RWPE1 (cell line): ENCODE measurements at regions not wholly inside any gene's neighbourhood (a gene's known extent, or its start where the extent isn't known, plus 50 kb on each side); places are given as distances from the start of the nearest gene placed in this dataset.

Experiments
- CTCF ChIA-PET: fragments of 350-600 bp; sonication (Branson Sonifier 250); formaldehyde crosslinking; extraction: SDS; loops from one replicate; lab custom pipeline; 2021; lab: Yijun Ruan, JAX
- POLR2A ChIA-PET: fragments of 400-600 bp; formaldehyde crosslinking; extraction: SDS; loops from one replicate; lab custom pipeline; 2020; ENCODE audit warnings: antibody characterized with exemption; ENCODE audit not compliant: low non-redundant PET; lab: Yijun Ruan, JAX
- DNase-seq: peaks from one replicate; pipeline ENCODE4 v3.0.0; 2012; ENCODE audit warnings: low spot score
- H3K27ac ChIP-seq: fragments of 450-650 bp; 2 replicates; pipeline ENCODE4 v1.5.1; 2017
- TF ChIP-seq, protein P1 (sequence below): fragments of 450-650 bp; conservative IDR thresholded peaks from 2 replicates; pipeline ENCODE4 v1.5.1; 2017; ENCODE audit warnings: low read depth, mild to moderate bottlenecking

DNA sequence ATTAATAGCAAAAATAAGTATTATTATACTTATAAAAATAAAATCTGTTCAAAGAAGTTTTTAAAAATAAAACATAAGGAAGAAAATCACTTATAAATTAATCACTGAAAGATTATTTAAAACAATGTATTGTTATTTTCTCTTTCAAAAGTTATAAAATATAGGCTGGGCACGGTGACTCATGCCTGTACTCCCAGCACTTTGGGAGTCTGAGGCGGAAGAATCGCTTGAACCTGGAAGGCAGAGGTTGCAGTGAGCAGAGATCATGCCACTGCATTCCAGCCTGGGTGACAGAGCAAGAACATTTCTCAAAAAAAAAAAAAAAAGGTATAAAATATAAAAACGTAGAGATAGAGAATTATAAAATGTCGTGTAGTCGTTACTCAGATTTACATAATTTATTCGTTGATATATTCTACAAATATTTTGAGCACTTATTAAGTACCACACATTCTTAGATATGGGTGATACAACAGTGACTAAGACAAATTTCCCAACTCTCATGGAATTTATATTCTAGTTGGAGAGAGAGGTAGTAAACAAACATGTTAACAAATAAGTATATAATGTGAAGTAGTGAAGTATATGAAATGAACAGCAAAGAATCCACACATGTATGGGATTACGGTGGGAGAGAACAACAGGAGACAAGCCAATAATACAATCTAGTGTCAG is 1030.0 kb downstream of the SORCS1 start:
- TF ChIP-seq, protein P1, sequence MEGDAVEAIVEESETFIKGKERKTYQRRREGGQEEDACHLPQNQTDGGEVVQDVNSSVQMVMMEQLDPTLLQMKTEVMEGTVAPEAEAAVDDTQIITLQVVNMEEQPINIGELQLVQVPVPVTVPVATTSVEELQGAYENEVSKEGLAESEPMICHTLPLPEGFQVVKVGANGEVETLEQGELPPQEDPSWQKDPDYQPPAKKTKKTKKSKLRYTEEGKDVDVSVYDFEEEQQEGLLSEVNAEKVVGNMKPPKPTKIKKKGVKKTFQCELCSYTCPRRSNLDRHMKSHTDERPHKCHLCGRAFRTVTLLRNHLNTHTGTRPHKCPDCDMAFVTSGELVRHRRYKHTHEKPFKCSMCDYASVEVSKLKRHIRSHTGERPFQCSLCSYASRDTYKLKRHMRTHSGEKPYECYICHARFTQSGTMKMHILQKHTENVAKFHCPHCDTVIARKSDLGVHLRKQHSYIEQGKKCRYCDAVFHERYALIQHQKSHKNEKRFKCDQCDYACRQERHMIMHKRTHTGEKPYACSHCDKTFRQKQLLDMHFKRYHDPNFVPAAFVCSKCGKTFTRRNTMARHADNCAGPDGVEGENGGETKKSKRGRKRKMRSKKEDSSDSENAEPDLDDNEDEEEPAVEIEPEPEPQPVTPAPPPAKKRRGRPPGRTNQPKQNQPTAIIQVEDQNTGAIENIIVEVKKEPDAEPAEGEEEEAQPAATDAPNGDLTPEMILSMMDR = no peak
- H3K27ac ChIP-seq = no peak overlapping the region
- no peak for DNase-seq
- ChIA-PET POLR2A (no interaction called here), CTCF (no interaction called here)

- ChIA-PET CTCF (no interaction called here), POLR2A (no interaction called here)
- no peak for DNase-seq
- no peak overlapping the region for H3K27ac ChIP-seq
- TF ChIP-seq, protein P1 = no peak
Observed at GRCh38 chr10:106133451-106133850, 1031.1 kb downstream of the SORCS1 start.

DNA sequence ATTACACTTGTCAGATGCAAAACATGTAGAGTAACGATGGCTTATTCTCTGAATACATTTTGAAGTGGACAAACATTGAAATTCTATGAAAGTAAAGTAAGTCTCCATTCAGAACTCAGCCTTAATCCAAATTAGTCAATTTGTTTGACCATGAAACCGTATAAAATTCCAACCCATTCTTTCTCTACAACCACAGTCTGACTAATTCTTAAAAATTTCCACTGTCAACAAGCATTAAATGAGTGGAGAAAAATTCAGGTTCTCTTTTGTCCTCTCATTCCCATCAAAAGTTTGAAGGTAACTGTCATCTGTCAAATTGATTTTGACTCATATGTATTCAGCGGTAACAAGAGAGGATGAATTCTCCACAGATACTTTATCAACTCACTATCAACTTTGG is 1031.5 kb downstream of the SORCS1 start:
- DNase-seq = no peak
- no peak overlapping the region for H3K27ac ChIP-seq
- ChIA-PET POLR2A (no interaction called here), CTCF (no interaction called here)
- TF ChIP-seq, protein P1 = no peak

- ChIA-PET CTCF (no interaction called here), POLR2A (no interaction called here)
- no peak for DNase-seq
- H3K27ac ChIP-seq = no peak overlapping the region
- TF ChIP-seq, protein P1 = no peak
Observed at GRCh38 chr10:106114656-106115186, 1049.8 kb downstream of the SORCS1 start.

DNA sequence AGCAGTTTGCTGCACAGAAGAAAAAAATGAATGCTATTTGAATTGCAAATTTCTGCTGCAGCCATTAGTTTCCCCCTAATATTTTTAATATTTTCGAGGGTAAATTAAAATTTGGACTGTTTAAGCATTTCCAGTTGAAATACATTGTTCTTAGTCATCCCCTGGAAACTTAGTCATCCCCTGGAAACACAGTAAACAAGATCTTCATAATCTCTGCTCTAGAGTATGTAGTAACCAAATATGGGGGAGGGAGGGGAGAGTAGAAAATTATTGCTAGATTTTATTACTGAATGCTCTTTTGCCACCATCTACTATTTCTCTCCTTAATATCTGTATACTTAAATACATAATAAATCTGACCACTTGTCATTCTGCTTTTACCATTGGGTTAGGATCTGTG is 1053.3 kb downstream of the SORCS1 start:
- ChIA-PET CTCF (no interaction called here), POLR2A (no interaction called here)
- peak; percentile 58 for DNase-seq
- H3K27ac ChIP-seq = no peak overlapping the region
- TF ChIP-seq, protein P1 = no peak

DNA sequence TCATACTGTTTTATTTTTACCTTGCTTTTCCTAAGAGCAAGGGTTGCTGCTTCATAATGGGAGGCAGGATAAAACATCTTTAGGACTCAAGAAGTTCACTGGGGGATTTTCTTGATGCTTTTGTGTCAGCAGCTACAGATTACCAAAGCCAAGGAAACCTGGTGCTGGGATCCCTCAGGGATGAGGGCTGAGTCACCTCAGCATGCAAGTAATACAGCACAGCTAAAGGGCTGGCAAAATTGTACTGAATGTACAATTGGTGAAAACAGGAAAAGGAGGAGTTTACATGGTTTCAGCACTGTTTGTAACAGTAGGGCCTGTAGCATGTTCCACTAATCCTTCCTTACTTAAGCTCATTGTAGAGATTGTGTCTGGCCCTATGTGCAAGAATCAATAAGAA is 1056.8 kb downstream of the SORCS1 start:
- TF ChIP-seq, protein P1 = no peak
- no peak for DNase-seq
- ChIA-PET POLR2A (no interaction called here), CTCF (no interaction called here)
- no peak overlapping the region for H3K27ac ChIP-seq
